CD14-positive monocyte (primary cell): ENCODE measurements at regions not wholly inside any gene's neighbourhood (a gene's known extent, or its start where the extent isn't known, plus 50 kb on each side); places are given as distances from the start of the nearest gene placed in this dataset.

Experiments
- DNase-seq, 3 donors: peaks; one replicate each; pipeline ENCODE4 v3.0.0-alpha.2; 2011 to 2022
- H2AFZ ChIP-seq: 2 replicates; pipeline ENCODE4 v1.6.0; 2012; ENCODE audit warnings: mild to moderate bottlenecking, low read depth, low read length, inconsistent platforms; ENCODE audit not compliant: insufficient read depth, poor library complexity, severe bottlenecking
- H3K27ac ChIP-seq, 2 donors: 1 replicate in 1 of 2; 2 replicates in 1 of 2; pipeline ENCODE4 v1.5.1; 2012 to 2013; ENCODE audit warnings: low read length in 2 of 2, control low read depth in 1 of 2, inconsistent platforms in 1 of 2, low read depth in 1 of 2, mild to moderate bottlenecking in 1 of 2
- H3K27me3 ChIP-seq, 2 donors: one replicate each; pipeline versions ENCODE4 v1.6.0 to v1.6.1; 2011 to 2013; ENCODE audit warnings: low read length in 2 of 2; ENCODE audit not compliant: control insufficient read depth in 2 of 2, insufficient read depth in 2 of 2
- H3K36me3 ChIP-seq, 2 donors: replicated peaks in 1 of 2; 1 replicate in 1 of 2; 2 replicates in 1 of 2; pipeline versions ENCODE4 v1.5.1 to v1.6.1; 2012 to 2013; ENCODE audit warnings: low read length in 2 of 2, control low read depth in 1 of 2, inconsistent platforms in 1 of 2, mild to moderate bottlenecking in 1 of 2; ENCODE audit not compliant: insufficient read depth in 2 of 2, control insufficient read depth in 1 of 2
- H3K4me1 ChIP-seq, 2 donors: 1 replicate in 1 of 2; 2 replicates in 1 of 2; pipeline versions ENCODE4 v1.5.1 to v1.6.1; 2012 to 2013; ENCODE audit warnings: low read length in 2 of 2, control low read depth in 1 of 2, inconsistent platforms in 1 of 2, mild to moderate bottlenecking in 1 of 2, moderate library complexity in 1 of 2; ENCODE audit not compliant: insufficient read depth in 2 of 2, control insufficient read depth in 1 of 2
- H3K4me2 ChIP-seq: replicated peaks from 2 replicates; pipeline ENCODE3; 2012; ENCODE audit warnings: low read length, moderate library complexity, mild to moderate bottlenecking; ENCODE audit not compliant: poor library complexity, severe bottlenecking; ENCODE audit errors: extremely low read depth
- H3K4me3 ChIP-seq, 3 experiments: fragments of 200-600 bp in 1 of 3; sonication (generic) in 1 of 3; replicated peaks in 1 of 3; 1 replicate in 2 of 3; 2 replicates in 1 of 3; pipeline ENCODE4 v1.5.1; 2011 to 2013; ENCODE audit warnings: low read length in 3 of 3, mild to moderate bottlenecking in 3 of 3, control low read depth in 2 of 3, low read depth in 2 of 3, inconsistent platforms in 1 of 3, moderate library complexity in 1 of 3
- H3K79me2 ChIP-seq: 2 replicates; pipeline ENCODE4 v1.6.0; 2012; ENCODE audit warnings: mild to moderate bottlenecking, control low read depth, inconsistent platforms, low read length, moderate library complexity; ENCODE audit not compliant: insufficient read depth
- H3K9ac ChIP-seq: 2 replicates; pipeline ENCODE4 v1.6.0; 2017; ENCODE audit warnings: low read length, mild to moderate bottlenecking; ENCODE audit not compliant: insufficient read depth, poor library complexity, severe bottlenecking
- H3K9me3 ChIP-seq, 2 donors: replicated peaks in 1 of 2; 1 replicate in 1 of 2; 2 replicates in 1 of 2; pipeline versions ENCODE4 v1.5.1 to v1.6.1; 2012 to 2013; ENCODE audit warnings: low read length in 2 of 2, control low read depth in 1 of 2; ENCODE audit not compliant: control insufficient read depth in 1 of 2, insufficient read depth in 1 of 2
- H4K20me1 ChIP-seq: 2 replicates; pipeline ENCODE4 v1.6.0; 2012; ENCODE audit warnings: mild to moderate bottlenecking, low read length, control low read depth, moderate library complexity; ENCODE audit not compliant: insufficient read depth
- H3K27ac Mint-ChIP-seq, 7 donors: one replicate each; pipeline ENCODE4 v1.8.0; 2020; ENCODE audit warnings: mild to moderate bottlenecking in 7 of 7, mixed read lengths in 7 of 7, moderate library complexity in 6 of 7, inconsistent platforms in 2 of 7
- H3K27me3 Mint-ChIP-seq, 3 donors: one replicate each; pipeline ENCODE4 v1.8.0; 2021 to 2022; ENCODE audit warnings: low read depth in 3 of 3, mild to moderate bottlenecking in 3 of 3, mixed read lengths in 3 of 3, moderate library complexity in 3 of 3, inconsistent platforms in 1 of 3
- H3K36me3 Mint-ChIP-seq, 2 donors: one replicate each; pipeline ENCODE4 v1.8.0; 2020; ENCODE audit warnings: mixed read lengths in 2 of 2, inconsistent platforms in 1 of 2, mild to moderate bottlenecking in 1 of 2
- H3K4me1 Mint-ChIP-seq: one replicate; pipeline ENCODE4 v1.8.0; 2020; ENCODE audit warnings: mild to moderate bottlenecking, mixed read lengths
- H3K4me3 Mint-ChIP-seq, 2 donors: one replicate each; pipeline ENCODE4 v1.8.0; 2020; ENCODE audit warnings: mild to moderate bottlenecking in 2 of 2, mixed read lengths in 2 of 2, moderate library complexity in 1 of 2
- H3K9me3 Mint-ChIP-seq, 7 donors: one replicate each; pipeline ENCODE4 v1.8.0; 2020 to 2022; ENCODE audit warnings: mixed read lengths in 7 of 7, mild to moderate bottlenecking in 6 of 7, moderate library complexity in 6 of 7, inconsistent platforms in 2 of 7
- CTCF ChIP-seq: fragments of 200-600 bp; IDR thresholded peaks from one replicate; pipeline ENCODE4 v1.8.0; 2022; ENCODE audit warnings: antibody characterized with exemption, mild to moderate bottlenecking
- WGBS: methylation state at CpG from one replicate; pipeline ENCODE4 v1.1.5; 2013; ENCODE audit warnings: missing lambda C conversion rate; ENCODE audit not compliant: insufficient coverage; 5-methylcytosine and 5-hydroxymethylcytosine counted together
- intact Hi-C, 2 donors: fragments of 100-400 bp; cut with micrococcal nuclease; formaldehyde crosslinking; loops; one replicate each; pipeline versions ENCODE4 v1.15.0 to v1.15.1; 2023

- Histone ChIP-seq H3K27ac (peak overlapping the region in 1 of 2 donors; percentile 88), H3K4me1 (peaks cover 20 to 21% of the 10 kb centered on the region in 2 donors), H3K4me3 (no peak overlapping the region), H3K9ac (no peak overlapping the region), H3K9me3 (peaks cover 0 to 3% of the 10 kb centered on the region in 2 donors), H3K4me2 (no peak overlapping the region), H3K36me3 (no peaks in the 10 kb centered on the region), H4K20me1 (no peaks in the 10 kb centered on the region), H3K79me2 (no peaks in the 10 kb centered on the region), H3K27me3 (no peaks in the 10 kb centered on the region), H2AFZ (no peak overlapping the region)
- peaks cover 35% of the 10 kb centered on the region for H3K4me1 Mint-ChIP-seq
- intact Hi-C loops, result no loop called here
- no peaks in the 10 kb centered on the region for H3K27me3 Mint-ChIP-seq
- H3K9me3 Mint-ChIP-seq, result peaks cover 0 to 4% (median 3%) of the 10 kb centered on the region in 7 donors
- 90% methylated on average over 2 of the region's 5 CpGs for WGBS
- no peak overlapping the region for H3K4me3 Mint-ChIP-seq
- DNase-seq, result no peak
- peak overlapping the region in 2 of 7 donors; percentile 54 to 88 for H3K27ac Mint-ChIP-seq
- TF ChIP-seq CTCF, result no peak
- H3K36me3 Mint-ChIP-seq, result no peaks in the 10 kb centered on the region
These were observed 567.9 kb upstream of the CITED2 start for GRCh38 chr6:139942331-139942730.

GRCh38 chr6:139941826-139942225 is 567.4 kb upstream of the CITED2 start:
- Mint-ChIP-seq H3K27me3 (no peaks in the 10 kb centered on the region), H3K4me3 (no peak overlapping the region), H3K4me1 (peaks cover 35% of the 10 kb centered on the region), H3K27ac (peak overlapping the region; percentile 88 to 95 (median 92)), H3K36me3 (no peaks in the 10 kb centered on the region), H3K9me3 (peaks cover 0 to 3% (median 0%) of the 10 kb centered on the region in 7 donors)
- no peak for TF ChIP-seq CTCF
- Histone ChIP-seq H2AFZ (peak overlapping the region; percentile 11), H4K20me1 (no peaks in the 10 kb centered on the region), H3K4me2 (peak overlapping the region; percentile 61), H3K4me3 (peak overlapping the region in 1 of 3 experiments; percentile 62), H3K27ac (peak overlapping the region in 1 of 2 donors; percentile 88), H3K79me2 (no peaks in the 10 kb centered on the region), H3K9ac (no peak overlapping the region), H3K36me3 (no peaks in the 10 kb centered on the region), H3K4me1 (peaks cover 20 to 21% of the 10 kb centered on the region in 2 donors), H3K27me3 (no peaks in the 10 kb centered on the region), H3K9me3 (no peaks in the 10 kb centered on the region)
- intact Hi-C loops, result no loop called here
- 0% methylated on average over 1 of the region's 3 CpGs for WGBS
- DNase-seq, result no peak
